ENCODE measurements at regions not wholly inside any gene's neighbourhood (a gene's known extent, or its start where the extent isn't known, plus 50 kb on each side); places are given as distances from the start of the nearest gene placed in this dataset.

DNA sequence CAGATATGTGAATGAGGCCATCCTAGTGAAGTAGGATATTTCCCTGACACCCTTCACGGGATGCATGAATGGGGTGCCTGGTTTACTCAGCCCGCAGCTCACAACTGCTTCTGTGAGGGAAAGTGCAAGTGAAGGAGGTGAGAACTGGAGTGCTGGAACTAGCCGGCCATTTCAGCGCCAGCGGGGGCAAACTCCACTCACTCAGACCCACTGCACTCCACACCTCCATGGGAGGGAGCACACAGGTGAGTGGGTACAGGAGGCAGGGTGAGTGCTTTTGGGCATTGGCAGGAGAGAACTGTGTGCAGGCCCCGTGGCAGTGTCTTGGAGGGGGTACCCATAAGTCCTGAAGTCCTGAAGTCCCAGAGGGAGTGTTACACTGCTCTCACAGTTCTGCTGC, 1008.4 kb downstream of the SLC6A15 start:
- H3K4me1 ChIP-seq (ENCODE audit: control insufficient read depth, extremely low read depth, insufficient read depth, low read length), result no peaks in the 10 kb centered on the region
- no peak overlapping the region for H3K27ac ChIP-seq (ENCODE audit: control insufficient read depth, insufficient read depth, low read length)
- TF ChIP-seq, protein P1, sequence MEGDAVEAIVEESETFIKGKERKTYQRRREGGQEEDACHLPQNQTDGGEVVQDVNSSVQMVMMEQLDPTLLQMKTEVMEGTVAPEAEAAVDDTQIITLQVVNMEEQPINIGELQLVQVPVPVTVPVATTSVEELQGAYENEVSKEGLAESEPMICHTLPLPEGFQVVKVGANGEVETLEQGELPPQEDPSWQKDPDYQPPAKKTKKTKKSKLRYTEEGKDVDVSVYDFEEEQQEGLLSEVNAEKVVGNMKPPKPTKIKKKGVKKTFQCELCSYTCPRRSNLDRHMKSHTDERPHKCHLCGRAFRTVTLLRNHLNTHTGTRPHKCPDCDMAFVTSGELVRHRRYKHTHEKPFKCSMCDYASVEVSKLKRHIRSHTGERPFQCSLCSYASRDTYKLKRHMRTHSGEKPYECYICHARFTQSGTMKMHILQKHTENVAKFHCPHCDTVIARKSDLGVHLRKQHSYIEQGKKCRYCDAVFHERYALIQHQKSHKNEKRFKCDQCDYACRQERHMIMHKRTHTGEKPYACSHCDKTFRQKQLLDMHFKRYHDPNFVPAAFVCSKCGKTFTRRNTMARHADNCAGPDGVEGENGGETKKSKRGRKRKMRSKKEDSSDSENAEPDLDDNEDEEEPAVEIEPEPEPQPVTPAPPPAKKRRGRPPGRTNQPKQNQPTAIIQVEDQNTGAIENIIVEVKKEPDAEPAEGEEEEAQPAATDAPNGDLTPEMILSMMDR (optimal IDR thresholded peaks at IDR 0.05 in 1 of 3, IDR thresholded peaks at IDR 0.05 in 1 of 3, conservative IDR thresholded peaks at IDR 0.05 in 1 of 3; ENCODE audit: extremely low read depth in 1 of 3, insufficient read depth in 2 of 3, low read length in 3 of 3), result no peak
- TF ChIP-seq EZH2 (IDR thresholded peaks at IDR 0.05; ENCODE audit: low read length), result no peak
- dilution Hi-C loops (cut with MboI; ENCODE audit: extremely low pct_ligation_motif_present, low sequenced_read_pairs), result no loop called here
- H3K27me3 ChIP-seq (ENCODE audit: control insufficient read depth, extremely low read depth, insufficient read depth, low read length), result no peaks in the 10 kb centered on the region
- no peaks in the 10 kb centered on the region for H3K79me2 ChIP-seq (ENCODE audit: control insufficient read depth, insufficient read depth, low read length)
- H4K20me1 ChIP-seq (ENCODE audit: control insufficient read depth, extremely low read depth, insufficient read depth, low read length), result no peaks in the 10 kb centered on the region
- no peak overlapping the region for H3K4me3 ChIP-seq (ENCODE audit: control insufficient read depth in 2 of 3, extremely low read depth in 1 of 3, insufficient read depth in 2 of 3, low read depth in 1 of 3, low read length in 3 of 3)
- no peak overlapping the region for H3K9ac ChIP-seq (ENCODE audit: control insufficient read depth, extremely low read depth, insufficient read depth, low read length)
- DNase-seq (ENCODE audit: low read depth, low spot score) (no peak), FAIRE-seq (no peak)
- H3K9me1 ChIP-seq (ENCODE audit: control insufficient read depth, extremely low read depth, insufficient read depth, low read length), result no peaks in the 10 kb centered on the region
- H3K36me3 ChIP-seq (ENCODE audit: control insufficient read depth in 2 of 2, extremely low read depth in 1 of 2, insufficient read depth in 2 of 2, low read length in 2 of 2), result no peaks in the 10 kb centered on the region
- no peak overlapping the region for H3K4me2 ChIP-seq (ENCODE audit: control insufficient read depth, extremely low read depth, insufficient read depth, low read depth, low read length)
- no peak overlapping the region for H2AFZ ChIP-seq (ENCODE audit: control insufficient read depth, low read length)
- H3K9me3 ChIP-seq (ENCODE audit: control insufficient read depth, low read depth, low read length), result no peaks in the 10 kb centered on the region

DNA sequence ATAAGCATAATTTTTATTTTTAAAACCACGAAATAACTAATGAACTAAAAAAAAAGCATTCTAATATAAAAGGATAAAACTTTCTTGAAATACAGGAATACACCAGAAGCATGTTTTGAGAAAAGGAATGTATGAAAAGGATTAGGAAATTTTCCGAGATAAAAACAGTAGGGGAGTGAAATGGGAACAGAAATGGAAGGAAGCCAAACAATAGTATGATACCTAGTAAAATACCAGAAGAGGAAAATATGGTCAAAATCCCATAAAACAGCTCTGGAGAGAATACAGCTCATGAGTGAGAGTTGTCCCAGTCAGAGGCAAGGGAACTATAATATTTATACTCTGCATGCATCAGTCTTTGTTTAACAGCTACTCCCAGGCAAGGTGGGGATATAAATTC, 1016.2 kb downstream of the SLC6A15 start:
- no peak for FAIRE-seq
- H4K20me1 ChIP-seq (ENCODE audit: control insufficient read depth, extremely low read depth, insufficient read depth, low read length), result no peaks in the 10 kb centered on the region
- H3K36me3 ChIP-seq (ENCODE audit: control insufficient read depth in 2 of 2, extremely low read depth in 1 of 2, insufficient read depth in 2 of 2, low read length in 2 of 2), result no peaks in the 10 kb centered on the region
- no peak overlapping the region for H3K4me3 ChIP-seq (ENCODE audit: control insufficient read depth in 2 of 3, extremely low read depth in 1 of 3, insufficient read depth in 2 of 3, low read depth in 1 of 3, low read length in 3 of 3)
- no peak for DNase-seq (ENCODE audit: low read depth, low spot score)
- H3K9me3 ChIP-seq (ENCODE audit: control insufficient read depth, low read depth, low read length), result no peaks in the 10 kb centered on the region
- no peaks in the 10 kb centered on the region for H3K9me1 ChIP-seq (ENCODE audit: control insufficient read depth, extremely low read depth, insufficient read depth, low read length)
- H3K9ac ChIP-seq (ENCODE audit: control insufficient read depth, extremely low read depth, insufficient read depth, low read length), result no peak overlapping the region
- H3K27me3 ChIP-seq (ENCODE audit: control insufficient read depth, extremely low read depth, insufficient read depth, low read length), result no peaks in the 10 kb centered on the region
- H3K4me1 ChIP-seq (ENCODE audit: control insufficient read depth, extremely low read depth, insufficient read depth, low read length), result no peaks in the 10 kb centered on the region
- dilution Hi-C loops (cut with MboI; ENCODE audit: extremely low pct_ligation_motif_present, low sequenced_read_pairs), result no loop called here
- no peaks in the 10 kb centered on the region for H3K79me2 ChIP-seq (ENCODE audit: control insufficient read depth, insufficient read depth, low read length)
- H3K4me2 ChIP-seq (ENCODE audit: control insufficient read depth, extremely low read depth, insufficient read depth, low read depth, low read length), result no peak overlapping the region
- H3K27ac ChIP-seq (ENCODE audit: control insufficient read depth, insufficient read depth, low read length), result no peak overlapping the region
- TF ChIP-seq, protein P1 (optimal IDR thresholded peaks at IDR 0.05 in 1 of 3, IDR thresholded peaks at IDR 0.05 in 1 of 3, conservative IDR thresholded peaks at IDR 0.05 in 1 of 3; ENCODE audit: extremely low read depth in 1 of 3, insufficient read depth in 2 of 3, low read length in 3 of 3), result no peak
- no peak for TF ChIP-seq EZH2 (IDR thresholded peaks at IDR 0.05; ENCODE audit: low read length)
- no peak overlapping the region for H2AFZ ChIP-seq (ENCODE audit: control insufficient read depth, low read length)

Measured in keratinocyte (primary cell).